PC-3 (cell line): ENCODE measurements at regions not wholly inside any gene's neighbourhood (a gene's known extent, or its start where the extent isn't known, plus 50 kb on each side); places are given as distances from the start of the nearest gene placed in this dataset.

ENCODE experiments used
- ATAC-seq: fragments of 200-7000 bp; cut with Tn5 transposase; 2 replicates; pipeline ENCODE4 v1.9.1; 2020; ENCODE audit warnings: mild to moderate bottlenecking, moderate library complexity
- BruUV-seq: library from RNA; stranded (reverse); fragments of 400-500 nt; replicated peaks from 2 replicates; lab custom pipeline; 2021; lab: Mats Ljungman, UMichigan
- CTCF ChIA-PET: fragments of 300-600 bp; sonication (Branson Sonifier 250); formaldehyde crosslinking; loops from one replicate; lab custom pipeline; 2022; ENCODE audit warnings: antibody characterized with exemption; lab: Charles Lee
- POLR2A ChIA-PET: fragments of 300-600 bp; sonication (Branson Sonifier 250); formaldehyde crosslinking; loops from one replicate; lab custom pipeline; 2022; ENCODE audit warnings: antibody characterized with exemption; ENCODE audit not compliant: unreplicated experiment; lab: Charles Lee
- DNase-seq: peaks from one replicate; pipeline ENCODE4 v3.0.0-alpha.2; 2015
- H2AFZ ChIP-seq: fragments of 300-600 bp; sonication (generic); 2 replicates; pipeline ENCODE4 v1.6.0; 2016; ENCODE audit warnings: antibody characterized with exemption, low read length
- H3F3A ChIP-seq: fragments of 300-600 bp; sonication (generic); one replicate; pipeline ENCODE4 v1.6.0; 2017; ENCODE audit warnings: antibody characterized with exemption, low read length, control low read depth, mild to moderate bottlenecking; ENCODE audit not compliant: unreplicated experiment
- H3K27ac ChIP-seq: fragments of 300-600 bp; sonication (generic); 2 replicates; pipeline ENCODE4 v1.5.1; 2016; ENCODE audit warnings: mild to moderate bottlenecking, low read length
- H3K27me3 ChIP-seq: fragments of 300-600 bp; sonication (generic); 2 replicates; pipeline ENCODE4 v1.6.1; 2016; ENCODE audit warnings: low read length, mixed read lengths
- H3K36me3 ChIP-seq: fragments of 300-600 bp; sonication (generic); 2 replicates; pipeline ENCODE4 v1.6.1; 2016; ENCODE audit warnings: low read depth, mixed run types, low read length, mixed read lengths
- H3K4me1 ChIP-seq: fragments of 300-600 bp; sonication (generic); 2 replicates; pipeline ENCODE4 v1.5.1; 2016; ENCODE audit warnings: low read length; ENCODE audit not compliant: insufficient read depth
- H3K4me2 ChIP-seq: fragments of 300-600 bp; sonication (generic); 2 replicates; pipeline ENCODE4 v1.6.0; 2016; ENCODE audit warnings: low read length
- H3K4me3 ChIP-seq: fragments of 300-600 bp; sonication (generic); 2 replicates; pipeline ENCODE4 v1.5.1; 2016; ENCODE audit warnings: mild to moderate bottlenecking, low read length, mixed read lengths
- H3K79me2 ChIP-seq: fragments of 300-600 bp; sonication (generic); 2 replicates; pipeline ENCODE4 v1.6.1; 2017; ENCODE audit warnings: low read length, mixed read lengths
- H3K9ac ChIP-seq: fragments of 300-600 bp; sonication (generic); 2 replicates; pipeline ENCODE4 v1.6.0; 2016; ENCODE audit warnings: mild to moderate bottlenecking, low read length
- H3K9me2 ChIP-seq: fragments of 300-600 bp; sonication (generic); replicated peaks from 2 replicates; pipeline ENCODE4 v1.6.1; 2016; ENCODE audit warnings: mixed run types, low read length, mixed read lengths
- H3K9me3 ChIP-seq: fragments of 300-600 bp; sonication (generic); 2 replicates; pipeline ENCODE4 v1.6.1; 2016; ENCODE audit warnings: low read length, mixed read lengths
- H4K20me1 ChIP-seq: fragments of 300-600 bp; sonication (generic); 2 replicates; pipeline ENCODE4 v1.6.1; 2016; ENCODE audit warnings: low read length, mixed read lengths
- EZH2 ChIP-seq: fragments of 300-600 bp; sonication (generic); IDR thresholded peaks from one replicate; pipeline ENCODE4 v1.6.1; 2017; ENCODE audit warnings: antibody characterized with exemption, mild to moderate bottlenecking, low read length; ENCODE audit not compliant: unreplicated experiment
- EZH2phosphoT487 ChIP-seq: fragments of 300-600 bp; sonication (generic); IDR thresholded peaks from 2 replicates; pipeline ENCODE4 v1.6.1; 2018; ENCODE audit warnings: mild to moderate bottlenecking, antibody characterized with exemption, low read length, borderline replicate concordance
- intact Hi-C: fragments of 100-400 bp; cut with micrococcal nuclease; formaldehyde crosslinking; loops from 2 replicates; pipeline ENCODE4 v1.9.0; 2023
- TF ChIP-seq, protein P1 (sequence below): fragments of 300-600 bp; sonication (generic); conservative IDR thresholded peaks from 2 replicates; pipeline ENCODE4 v1.5.1; 2017; ENCODE audit warnings: antibody characterized with exemption, low read depth, mild to moderate bottlenecking, low read length

DNA sequence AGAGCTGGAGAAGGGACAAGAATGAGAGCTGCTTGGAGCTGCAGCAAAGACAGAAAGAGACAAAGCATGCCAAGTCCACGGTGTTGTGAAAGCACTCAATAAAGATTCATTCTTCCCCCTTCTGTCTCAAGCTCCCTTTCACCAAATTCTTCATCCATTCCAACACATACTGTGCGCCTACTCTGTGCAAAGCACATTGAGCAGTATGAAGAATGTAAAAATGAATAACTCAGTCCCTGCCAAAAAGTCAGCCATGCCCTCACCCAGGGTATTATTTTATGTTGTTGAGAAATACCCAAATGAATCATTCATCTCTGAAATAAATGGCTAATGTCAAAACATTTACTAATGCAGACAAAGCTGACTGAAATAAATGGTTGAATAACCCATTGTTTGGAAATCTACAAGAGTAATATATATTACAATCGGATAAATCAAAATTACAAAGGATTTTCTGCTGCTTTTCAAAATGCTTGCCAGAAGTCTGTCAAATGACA lies 282.9 kb upstream of the IRX5 start:
- ChIA-PET POLR2A (no interaction called here), CTCF (no interaction called here)
- no peaks in the 10 kb centered on the region for H3K27me3 ChIP-seq
- H3F3A ChIP-seq = no peaks in the 10 kb centered on the region
- H3K4me3 ChIP-seq = no peak overlapping the region
- ATAC-seq = no peak
- H3K79me2 ChIP-seq = no peaks in the 10 kb centered on the region
- no peaks in the 10 kb centered on the region for H3K9me2 ChIP-seq
- H3K9ac ChIP-seq = no peak overlapping the region
- H3K4me1 ChIP-seq = no peaks in the 10 kb centered on the region
- H3K9me3 ChIP-seq = no peaks in the 10 kb centered on the region
- no peak overlapping the region for H3K4me2 ChIP-seq
- DNase-seq = no peak
- TF ChIP-seq, protein P1, sequence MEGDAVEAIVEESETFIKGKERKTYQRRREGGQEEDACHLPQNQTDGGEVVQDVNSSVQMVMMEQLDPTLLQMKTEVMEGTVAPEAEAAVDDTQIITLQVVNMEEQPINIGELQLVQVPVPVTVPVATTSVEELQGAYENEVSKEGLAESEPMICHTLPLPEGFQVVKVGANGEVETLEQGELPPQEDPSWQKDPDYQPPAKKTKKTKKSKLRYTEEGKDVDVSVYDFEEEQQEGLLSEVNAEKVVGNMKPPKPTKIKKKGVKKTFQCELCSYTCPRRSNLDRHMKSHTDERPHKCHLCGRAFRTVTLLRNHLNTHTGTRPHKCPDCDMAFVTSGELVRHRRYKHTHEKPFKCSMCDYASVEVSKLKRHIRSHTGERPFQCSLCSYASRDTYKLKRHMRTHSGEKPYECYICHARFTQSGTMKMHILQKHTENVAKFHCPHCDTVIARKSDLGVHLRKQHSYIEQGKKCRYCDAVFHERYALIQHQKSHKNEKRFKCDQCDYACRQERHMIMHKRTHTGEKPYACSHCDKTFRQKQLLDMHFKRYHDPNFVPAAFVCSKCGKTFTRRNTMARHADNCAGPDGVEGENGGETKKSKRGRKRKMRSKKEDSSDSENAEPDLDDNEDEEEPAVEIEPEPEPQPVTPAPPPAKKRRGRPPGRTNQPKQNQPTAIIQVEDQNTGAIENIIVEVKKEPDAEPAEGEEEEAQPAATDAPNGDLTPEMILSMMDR = no peak
- TF ChIP-seq EZH2 (no peak), EZH2phosphoT487 (no peak)
- no peak overlapping the region for H3K27ac ChIP-seq
- no peaks in the 10 kb centered on the region for H3K36me3 ChIP-seq
- H2AFZ ChIP-seq = no peak overlapping the region
- no peaks in the 10 kb centered on the region for H4K20me1 ChIP-seq
- no TSS peak for BruUV-seq
- intact Hi-C loops = no loop called here

- H3K27me3 ChIP-seq = no peaks in the 10 kb centered on the region
- H3F3A ChIP-seq = no peaks in the 10 kb centered on the region
- ATAC-seq = no peak
- H3K4me3 ChIP-seq = no peak overlapping the region
- H3K9me3 ChIP-seq = no peaks in the 10 kb centered on the region
- H3K9ac ChIP-seq = no peak overlapping the region
- H3K4me2 ChIP-seq = no peak overlapping the region
- no peak for DNase-seq
- ChIA-PET CTCF (no interaction called here), POLR2A (no interaction called here)
- H3K27ac ChIP-seq = no peak overlapping the region
- no peaks in the 10 kb centered on the region for H3K9me2 ChIP-seq
- no peaks in the 10 kb centered on the region for H3K36me3 ChIP-seq
- TF ChIP-seq, protein P1 = no peak
- intact Hi-C loops = no loop called here
- no peaks in the 10 kb centered on the region for H3K4me1 ChIP-seq
- H2AFZ ChIP-seq = no peak overlapping the region
- no peaks in the 10 kb centered on the region for H4K20me1 ChIP-seq
- no TSS peak for BruUV-seq
- H3K79me2 ChIP-seq = no peaks in the 10 kb centered on the region
These were observed 283.4 kb upstream of the IRX5 start for GRCh38 chr16:54647216-54647615.

DNA sequence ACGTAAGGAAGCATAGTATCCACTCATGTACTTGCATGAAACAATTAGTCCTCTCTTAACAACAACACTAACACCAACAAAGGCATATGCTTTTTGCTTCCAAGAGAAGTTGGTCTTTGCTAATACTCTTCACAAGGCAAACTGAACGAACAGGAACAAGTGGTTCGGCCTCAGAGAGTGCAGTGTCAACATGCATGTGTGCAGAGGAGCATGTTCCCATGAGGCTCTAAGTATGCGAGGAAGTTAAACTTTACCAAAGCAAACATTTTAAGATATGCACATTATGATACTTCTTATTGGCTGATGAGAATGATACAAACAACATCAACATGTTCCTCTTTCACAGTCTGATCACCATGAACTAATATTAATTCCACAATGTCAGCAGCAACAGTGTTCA lies 285.3 kb upstream of the IRX5 start:
- Histone ChIP-seq H4K20me1 (no peaks in the 10 kb centered on the region), H3K36me3 (no peaks in the 10 kb centered on the region), H3K4me1 (no peaks in the 10 kb centered on the region), H3K4me3 (no peak overlapping the region), H3K9ac (no peak overlapping the region), H3K9me3 (no peaks in the 10 kb centered on the region), H3K9me2 (no peaks in the 10 kb centered on the region), H2AFZ (no peak overlapping the region), H3K79me2 (no peaks in the 10 kb centered on the region), H3F3A (no peaks in the 10 kb centered on the region), H3K27me3 (no peaks in the 10 kb centered on the region), H3K27ac (no peak overlapping the region), H3K4me2 (no peak overlapping the region)
- intact Hi-C loops = no loop called here
- TF ChIP-seq EZH2 (no peak), EZH2phosphoT487 (no peak)
- TF ChIP-seq, protein P1 = no peak
- ChIA-PET CTCF (no interaction called here), POLR2A (no interaction called here)
- DNase-seq (no peak), ATAC-seq (no peak)
- no TSS peak for BruUV-seq
